ENCODE measurements at regions not wholly inside any gene's neighbourhood (a gene's known extent, or its start where the extent isn't known, plus 50 kb on each side); places are given as distances from the start of the nearest gene placed in this dataset.

- no peak for TF ChIP-seq CTCF (IDR thresholded peaks at IDR 0.05)
- no peak for TF ChIP-seq POLR2A (IDR thresholded peaks at IDR 0.05)
Measured at GRCh38 chrX:5278908-5279307, 949.8 kb downstream of the NLGN4X start.

Measured in Peyer's patch (tissue), 4 donors.